HepG2 (cell line): ENCODE measurements at regions not wholly inside any gene's neighbourhood (a gene's known extent, or its start where the extent isn't known, plus 50 kb on each side); places are given as distances from the start of the nearest gene placed in this dataset.
A peak's percentile ranks its signal among the peaks of the same experiment; 100 is the strongest.

ENCODE experiments used
- CC2D1A ChIP-seq: sonication (generic); formaldehyde crosslinking; IDR thresholded peaks from 2 replicates; pipeline ENCODE4 v1.8.1; 2023; ENCODE audit warnings: mild to moderate bottlenecking, missing genetic modification reagents
- HNF1A ChIP-seq, 2 experiments: sonication (generic) in 1 of 2; formaldehyde crosslinking in 1 of 2; IDR thresholded peaks; 2 replicates each; pipeline versions ENCODE4 v1.4.0 to v1.6.1; 2016 to 2020; ENCODE audit warnings: borderline replicate concordance in 1 of 2, low read depth in 1 of 2, mild to moderate bottlenecking in 1 of 2, missing genetic modification reagents in 1 of 2
- IKZF1 ChIP-seq: fragments of 450-650 bp; IDR thresholded peaks from 2 replicates; pipeline ENCODE4 v1.7.1; 2016
- KLF16 ChIP-seq, 2 experiments: sonication (generic) in 1 of 2; formaldehyde crosslinking in 1 of 2; IDR thresholded peaks; 2 replicates each; pipeline versions ENCODE4 v1.6.1 to v1.8.0; 2016 to 2023; ENCODE audit warnings: missing genetic modification reagents in 2 of 2, missing compliant biosample characterization in 1 of 2
- NR2C2 ChIP-seq: sonication (generic); formaldehyde crosslinking; IDR thresholded peaks from 2 replicates; pipeline ENCODE4 v1.4.0; 2020; ENCODE audit warnings: missing genetic modification reagents, mild to moderate bottlenecking, moderate library complexity, borderline replicate concordance
- PTBP1 ChIP-seq: fragments of 200-400 bp; formaldehyde crosslinking; IDR thresholded peaks from 2 replicates; pipeline ENCODE4 v1.6.1; 2018; ENCODE audit warnings: low read length, low read depth; ENCODE audit not compliant: poor library complexity, severe bottlenecking
- SOX5 ChIP-seq: IDR thresholded peaks from 2 replicates; pipeline ENCODE4 v1.6.1; 2016; ENCODE audit warnings: borderline replicate concordance
- ZBTB33 ChIP-seq: sonication (generic); formaldehyde crosslinking; IDR thresholded peaks from 2 replicates; pipeline ENCODE4 v1.4.0; 2020; ENCODE audit warnings: missing genetic modification reagents
- ZEB1 ChIP-seq: IDR thresholded peaks from 2 replicates; pipeline ENCODE4 v1.6.1; 2012; ENCODE audit warnings: mild to moderate bottlenecking, low read depth, inconsistent platforms; ENCODE audit not compliant: insufficient replicate concordance
- ZMAT3 ChIP-seq: sonication (generic); formaldehyde crosslinking; conservative IDR thresholded peaks from 2 replicates; pipeline ENCODE4 v1.7.0; 2021; ENCODE audit warnings: missing genetic modification reagents
- ZNF331 ChIP-seq: sonication (generic); formaldehyde crosslinking; IDR thresholded peaks from 2 replicates; pipeline ENCODE4 v1.4.0; 2020; ENCODE audit warnings: missing genetic modification reagents
- ZNF484 ChIP-seq: sonication (generic); formaldehyde crosslinking; IDR thresholded peaks from 2 replicates; pipeline ENCODE4 v1.5.1; 2020; ENCODE audit warnings: mild to moderate bottlenecking, low read depth, missing genetic modification reagents, borderline replicate concordance
- ZNF562 ChIP-seq: sonication (generic); formaldehyde crosslinking; IDR thresholded peaks from 2 replicates; pipeline ENCODE4 v1.8.0; 2022; ENCODE audit warnings: missing genetic modification reagents, borderline replicate concordance
- ZNF883 ChIP-seq: sonication (generic); formaldehyde crosslinking; IDR thresholded peaks from 2 replicates; pipeline ENCODE4 v1.5.1; 2020; ENCODE audit warnings: mild to moderate bottlenecking, missing genetic modification reagents; ENCODE audit errors: not compliant biosample characterization
- TF ChIP-seq, protein P1 (sequence below): sonication (generic); formaldehyde crosslinking; IDR thresholded peaks from 2 replicates; pipeline ENCODE4 v1.5.1; 2020; ENCODE audit warnings: missing genetic modification reagents, mild to moderate bottlenecking, borderline replicate concordance
- TF ChIP-seq, protein P2 (sequence below): sonication (generic); formaldehyde crosslinking; IDR thresholded peaks from 2 replicates; pipeline ENCODE4 v1.9.0; 2021; ENCODE audit warnings: missing genetic modification reagents, borderline replicate concordance

GRCh38 chr2:145800151-145801091, 1280.5 kb upstream of the ZEB2 start (continued):
- TF ChIP-seq HNF1A (IDR thresholded peaks at IDR 0.05; ENCODE audit: low read depth) (peak; percentile 100), HNF1A (CRISPR knock-in tag; IDR thresholded peaks at IDR 0.05; ENCODE audit: borderline replicate concordance) (peak; percentile 100), CC2D1A (CRISPR knock-in tag) (no peak), ZEB1 (peak; percentile 90), ZMAT3 (CRISPR knock-in tag) (0 out of 2 replicates have a peak, but pooled peaks have one; percentile 35), NR2C2 (CRISPR knock-in tag) (peak; percentile 34; the same call in 1 of the 2 replicates), IKZF1 (no peak), ZNF484 (no peak), ZBTB33 (CRISPR knock-in tag) (peak; percentile 69; the same call in 1 of the 2 replicates), ZNF562 (CRISPR knock-in tag) (no peak), ZNF331 (peak; percentile 99), PTBP1 (no peak), ZNF883 (CRISPR knock-in tag) (no peak), KLF16 (CRISPR knock-in tag; IDR thresholded peaks at IDR 0.05) (peak in 1 of 2 experiments; percentile 96; a peak in 2 of 4 replicates), SOX5 (CRISPR knock-in tag) (peak; percentile 98)
- TF ChIP-seq, protein P1, sequence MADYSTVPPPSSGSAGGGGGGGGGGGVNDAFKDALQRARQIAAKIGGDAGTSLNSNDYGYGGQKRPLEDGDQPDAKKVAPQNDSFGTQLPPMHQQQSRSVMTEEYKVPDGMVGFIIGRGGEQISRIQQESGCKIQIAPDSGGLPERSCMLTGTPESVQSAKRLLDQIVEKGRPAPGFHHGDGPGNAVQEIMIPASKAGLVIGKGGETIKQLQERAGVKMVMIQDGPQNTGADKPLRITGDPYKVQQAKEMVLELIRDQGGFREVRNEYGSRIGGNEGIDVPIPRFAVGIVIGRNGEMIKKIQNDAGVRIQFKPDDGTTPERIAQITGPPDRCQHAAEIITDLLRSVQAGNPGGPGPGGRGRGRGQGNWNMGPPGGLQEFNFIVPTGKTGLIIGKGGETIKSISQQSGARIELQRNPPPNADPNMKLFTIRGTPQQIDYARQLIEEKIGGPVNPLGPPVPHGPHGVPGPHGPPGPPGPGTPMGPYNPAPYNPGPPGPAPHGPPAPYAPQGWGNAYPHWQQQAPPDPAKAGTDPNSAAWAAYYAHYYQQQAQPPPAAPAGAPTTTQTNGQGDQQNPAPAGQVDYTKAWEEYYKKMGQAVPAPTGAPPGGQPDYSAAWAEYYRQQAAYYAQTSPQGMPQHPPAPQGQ (CRISPR knock-in tag) = no peak
- TF ChIP-seq, protein P2, sequence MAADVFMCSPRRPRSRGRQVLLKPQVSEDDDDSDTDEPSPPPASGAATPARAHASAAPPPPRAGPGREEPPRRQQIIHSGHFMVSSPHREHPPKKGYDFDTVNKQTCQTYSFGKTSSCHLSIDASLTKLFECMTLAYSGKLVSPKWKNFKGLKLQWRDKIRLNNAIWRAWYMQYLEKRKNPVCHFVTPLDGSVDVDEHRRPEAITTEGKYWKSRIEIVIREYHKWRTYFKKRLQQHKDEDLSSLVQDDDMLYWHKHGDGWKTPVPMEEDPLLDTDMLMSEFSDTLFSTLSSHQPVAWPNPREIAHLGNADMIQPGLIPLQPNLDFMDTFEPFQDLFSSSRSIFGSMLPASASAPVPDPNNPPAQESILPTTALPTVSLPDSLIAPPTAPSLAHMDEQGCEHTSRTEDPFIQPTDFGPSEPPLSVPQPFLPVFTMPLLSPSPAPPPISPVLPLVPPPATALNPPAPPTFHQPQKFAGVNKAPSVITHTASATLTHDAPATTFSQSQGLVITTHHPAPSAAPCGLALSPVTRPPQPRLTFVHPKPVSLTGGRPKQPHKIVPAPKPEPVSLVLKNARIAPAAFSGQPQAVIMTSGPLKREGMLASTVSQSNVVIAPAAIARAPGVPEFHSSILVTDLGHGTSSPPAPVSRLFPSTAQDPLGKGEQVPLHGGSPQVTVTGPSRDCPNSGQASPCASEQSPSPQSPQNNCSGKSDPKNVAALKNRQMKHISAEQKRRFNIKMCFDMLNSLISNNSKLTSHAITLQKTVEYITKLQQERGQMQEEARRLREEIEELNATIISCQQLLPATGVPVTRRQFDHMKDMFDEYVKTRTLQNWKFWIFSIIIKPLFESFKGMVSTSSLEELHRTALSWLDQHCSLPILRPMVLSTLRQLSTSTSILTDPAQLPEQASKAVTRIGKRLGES (CRISPR knock-in tag) = peak; percentile 60; the same call in 1 of the 2 replicates
